GM12878 (cell line): ENCODE measurements at regions not wholly inside any gene's neighbourhood (a gene's known extent, or its start where the extent isn't known, plus 50 kb on each side); places are given as distances from the start of the nearest gene placed in this dataset.

Experiments
- ATAC-seq: fragments of 200-7000 bp; cut with Tn5 transposase; 3 replicates; pipeline ENCODE4 v1.9.1; 2020; ENCODE audit warnings: mild to moderate bottlenecking, moderate library complexity
- BruUV-seq: library from RNA; stranded (reverse); fragments of 400-500 nt; replicated peaks from 2 replicates; lab custom pipeline; 2021; lab: Mats Ljungman, UMichigan
- CTCF ChIA-PET: fragments of 300-600 bp; sonication (Branson Sonifier 250); formaldehyde crosslinking; extraction: SDS; loops from one replicate; lab custom pipeline; 2021; ENCODE audit warnings: inconsistent platforms; lab: Yijun Ruan, JAX
- POLR2A ChIA-PET: fragments of 350-600 bp; formaldehyde crosslinking; extraction: SDS; loops from one replicate; lab custom pipeline; 2021; ENCODE audit warnings: inconsistent platforms; lab: Charles Lee
- RAD21 ChIA-PET: fragments of 300-600 bp; sonication (Branson Sonifier 250); formaldehyde crosslinking; loops from one replicate; lab custom pipeline; 2023; ENCODE audit warnings: antibody characterized with exemption; ENCODE audit not compliant: unreplicated experiment; lab: Charles Lee
- SMC1A ChIA-PET: fragments of 300-600 bp; sonication (Branson Sonifier 250); formaldehyde crosslinking; loops from one replicate; lab custom pipeline; 2023; ENCODE audit not compliant: unreplicated experiment, uncharacterized antibody; lab: Charles Lee
- DNase-seq: peaks from one replicate; pipeline ENCODE4 v3.0.0-alpha.2; 2011; ENCODE audit warnings: low read depth, low spot score
- FAIRE-seq: peaks from 3 replicates; lab custom pipeline; 2011; peaks lifted over from hg19 to GRCh38; lab: Jason Lieb, UNC
- H2AFZ ChIP-seq: 2 replicates; pipeline ENCODE4 v1.6.0; 2011; ENCODE audit warnings: low read depth, low read length, control low read depth; ENCODE audit not compliant: control insufficient read depth
- H3K27ac ChIP-seq: 2 replicates; pipeline ENCODE4 v1.5.1; 2011; ENCODE audit warnings: control low read depth; ENCODE audit not compliant: control insufficient read depth, insufficient read depth
- H3K27me3 ChIP-seq, 2 experiments: replicated peaks in 1 of 2; 2 replicates each; pipeline versions ENCODE4 v1.6.0 to v1.6.1; 2011; ENCODE audit warnings: low read length in 1 of 2; ENCODE audit not compliant: control insufficient read depth in 2 of 2, insufficient read depth in 2 of 2
- H3K36me3 ChIP-seq, 2 experiments: 2 replicates each; pipeline ENCODE4 v1.5.1; 2011; ENCODE audit warnings: low read length in 1 of 2; ENCODE audit not compliant: control insufficient read depth in 2 of 2, insufficient read depth in 2 of 2
- H3K4me1 ChIP-seq: 2 replicates; pipeline ENCODE4 v1.6.1; 2011; ENCODE audit warnings: mild to moderate bottlenecking, low read length, moderate library complexity, mixed read lengths; ENCODE audit not compliant: control insufficient read depth, insufficient read depth
- H3K4me2 ChIP-seq: 2 replicates; pipeline ENCODE4 v1.6.0; 2011; ENCODE audit warnings: control low read depth; ENCODE audit not compliant: control insufficient read depth, insufficient read depth
- H3K4me3 ChIP-seq: fragments of 200-600 bp; sonication (generic); 2 replicates; pipeline ENCODE4 v1.5.1; 2016
- H3K79me2 ChIP-seq: 2 replicates; pipeline ENCODE4 v1.6.0; 2011; ENCODE audit warnings: low read length; ENCODE audit not compliant: control insufficient read depth, insufficient read depth
- H3K9ac ChIP-seq: 2 replicates; pipeline ENCODE4 v1.8.0; 2011; ENCODE audit warnings: low read length, control low read depth, mixed read lengths; ENCODE audit not compliant: control insufficient read depth, insufficient read depth
- H3K9me3 ChIP-seq: replicated peaks from 3 replicates; pipeline ENCODE4 v1.5.1; 2011; ENCODE audit warnings: mild to moderate bottlenecking, low read length; ENCODE audit not compliant: control insufficient read depth, insufficient read depth
- H4K20me1 ChIP-seq: 2 replicates; pipeline ENCODE4 v1.6.0; 2011; ENCODE audit not compliant: control insufficient read depth, insufficient read depth
- DPF2 ChIP-seq: fragments of 450-650 bp; IDR thresholded peaks from 2 replicates; pipeline ENCODE4 v1.6.1; 2017; ENCODE audit warnings: mild to moderate bottlenecking
- FOS ChIP-seq: IDR thresholded peaks from 3 replicates; pipeline ENCODE4 v1.6.1; 2011; ENCODE audit warnings: borderline replicate concordance; ENCODE audit not compliant: insufficient read length; ENCODE audit errors: extremely low read depth
- HSF1 ChIP-seq: fragments of 150-350 bp; IDR thresholded peaks from 2 replicates; pipeline ENCODE4 v1.6.1; 2014; ENCODE audit warnings: mild to moderate bottlenecking, low read depth, low read length
- SPI1 ChIP-seq: IDR thresholded peaks from 2 replicates; pipeline ENCODE4 v1.6.1; 2011; ENCODE audit warnings: low read depth, mild to moderate bottlenecking, low read length, moderate library complexity, borderline replicate concordance; ENCODE audit not compliant: insufficient read depth
- YY1 ChIP-seq: IDR thresholded peaks from 2 replicates; pipeline ENCODE4 v1.6.1; 2011; ENCODE audit warnings: low read depth, mild to moderate bottlenecking, low read length
- WGBS: methylation state at CpG from one replicate; pipeline ENCODE4 v1.1.6; 2016; ENCODE audit warnings: low lambda C conversion rate; ENCODE audit not compliant: insufficient replicate concordance, insufficient coverage; ENCODE audit errors: missing lambda C conversion rate; 5-methylcytosine and 5-hydroxymethylcytosine counted together
- in situ Hi-C: fragments of 300-500 bp; cut with MboI; formaldehyde crosslinking; loops from 9 replicates; pipeline ENCODE4 v1.14.3; 2018; ENCODE audit warnings: mixed read lengths
- intact Hi-C: fragments of 100-400 bp; cut with micrococcal nuclease; formaldehyde crosslinking; loops from one replicate; pipeline ENCODE4 v1.14.2; 2022; ENCODE audit not compliant: unreplicated experiment
- TF ChIP-seq, protein P1 (sequence below): fragments of 450-650 bp; conservative IDR thresholded peaks from 2 replicates; pipeline ENCODE4 v1.6.1; 2017; ENCODE audit warnings: mild to moderate bottlenecking, moderate library complexity

GRCh38 chr5:17118631-17119030 lies 98.8 kb upstream of the BASP1 start:
- no peak overlapping the region for H2AFZ ChIP-seq
- no peaks in the 10 kb centered on the region for H3K79me2 ChIP-seq
- H3K4me2 ChIP-seq = no peak overlapping the region
- H3K9me3 ChIP-seq = no peaks in the 10 kb centered on the region
- no peak overlapping the region for H3K4me3 ChIP-seq
- DNase-seq = no peak
- ChIA-PET SMC1A (interaction anchor here (1.1 kb wide), 1 partner anchor 14 kb away, joined by 3 read pairs; no protein-coding TSS in a partner anchor), RAD21 (no interaction called here)
- H3K27ac ChIP-seq = no peak overlapping the region
- H3K4me1 ChIP-seq = no peaks in the 10 kb centered on the region
- in situ Hi-C loops = no loop called here
- no peak overlapping the region for H3K9ac ChIP-seq
- no peaks in the 10 kb centered on the region for H4K20me1 ChIP-seq
- FAIRE-seq = no peak
- WGBS = 21% methylated on average over 9 of the region's 9 CpGs
- TF ChIP-seq SPI1 (peak; percentile 67), HSF1 (no peak), DPF2 (no peak), FOS (no peak), YY1 (no peak)
- TF ChIP-seq, protein P1, sequence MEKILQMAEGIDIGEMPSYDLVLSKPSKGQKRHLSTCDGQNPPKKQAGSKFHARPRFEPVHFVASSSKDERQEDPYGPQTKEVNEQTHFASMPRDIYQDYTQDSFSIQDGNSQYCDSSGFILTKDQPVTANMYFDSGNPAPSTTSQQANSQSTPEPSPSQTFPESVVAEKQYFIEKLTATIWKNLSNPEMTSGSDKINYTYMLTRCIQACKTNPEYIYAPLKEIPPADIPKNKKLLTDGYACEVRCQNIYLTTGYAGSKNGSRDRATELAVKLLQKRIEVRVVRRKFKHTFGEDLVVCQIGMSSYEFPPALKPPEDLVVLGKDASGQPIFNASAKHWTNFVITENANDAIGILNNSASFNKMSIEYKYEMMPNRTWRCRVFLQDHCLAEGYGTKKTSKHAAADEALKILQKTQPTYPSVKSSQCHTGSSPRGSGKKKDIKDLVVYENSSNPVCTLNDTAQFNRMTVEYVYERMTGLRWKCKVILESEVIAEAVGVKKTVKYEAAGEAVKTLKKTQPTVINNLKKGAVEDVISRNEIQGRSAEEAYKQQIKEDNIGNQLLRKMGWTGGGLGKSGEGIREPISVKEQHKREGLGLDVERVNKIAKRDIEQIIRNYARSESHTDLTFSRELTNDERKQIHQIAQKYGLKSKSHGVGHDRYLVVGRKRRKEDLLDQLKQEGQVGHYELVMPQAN = no peak
- TF ChIP-seq, all 136 proteins: peak for 1
- BruUV-seq = no TSS peak
- H3K27me3 ChIP-seq = no peaks in the 10 kb centered on the region
- no peaks in the 10 kb centered on the region for H3K36me3 ChIP-seq
- ChIA-PET POLR2A (no interaction called here), CTCF (no interaction called here)
- intact Hi-C loops = no loop called here
- peak; percentile 79 for ATAC-seq
